Hypothalamus (tissue), 51 donors: ENCODE measurements at regions not wholly inside any gene's neighbourhood (a gene's known extent, or its start where the extent isn't known, plus 50 kb on each side); places are given as distances from the start of the nearest gene placed in this dataset.

ENCODE experiments used
- DNase-seq, 51 donors: peaks; one replicate each; lab custom pipeline; 2025; lab: John Stamatoyannopoulos, UW

GRCh38 chr10:21214329-21214728 lies 311.2 kb downstream of the SKIDA1 start:
- no peak for DNase-seq

GRCh38 chr10:21213381-21213780 lies 312.1 kb downstream of the SKIDA1 start:
- no peak for DNase-seq

- no peak for DNase-seq
These were observed 312.6 kb downstream of the SKIDA1 start for GRCh38 chr10:21212912-21213311.

- DNase-seq = no peak
These were observed 313.1 kb downstream of the SKIDA1 start for GRCh38 chr10:21212348-21212747.

- no peak for DNase-seq
These were observed 312.4 kb upstream of the NEBL start for GRCh38 chr10:21209495-21209894.

GRCh38 chr10:21208666-21209316 lies 311.7 kb upstream of the NEBL start:
- DNase-seq = no peak

GRCh38 chr10:21207852-21208646 lies 310.9 kb upstream of the NEBL start:
- DNase-seq = no peak

- DNase-seq = no peak
These were observed 308.2 kb upstream of the NEBL start for GRCh38 chr10:21205328-21205727.

GRCh38 chr10:21203473-21204107 lies 306.5 kb upstream of the NEBL start:
- DNase-seq = no peak

GRCh38 chr10:21202776-21203462 lies 305.8 kb upstream of the NEBL start:
- no peak for DNase-seq

GRCh38 chr10:21199501-21199900 lies 302.4 kb upstream of the NEBL start:
- DNase-seq = no peak

GRCh38 chr10:21197838-21198237 lies 300.7 kb upstream of the NEBL start:
- no peak for DNase-seq

- DNase-seq = no peak
These were observed 299.8 kb upstream of the NEBL start for GRCh38 chr10:21196822-21197395.

- DNase-seq = no peak
These were observed 298.1 kb upstream of the NEBL start for GRCh38 chr10:21195252-21195651.

- no peak for DNase-seq
These were observed 297.4 kb upstream of the NEBL start for GRCh38 chr10:21194510-21194993.

- DNase-seq = no peak
These were observed 296.1 kb upstream of the NEBL start for GRCh38 chr10:21193196-21193595.

- DNase-seq = no peak
These were observed 294.4 kb upstream of the NEBL start for GRCh38 chr10:21191512-21191911.

- no peak for DNase-seq
These were observed 287.9 kb upstream of the NEBL start for GRCh38 chr10:21184984-21185383.

GRCh38 chr10:21184216-21184615 lies 287.1 kb upstream of the NEBL start:
- DNase-seq = no peak

GRCh38 chr10:21183025-21183424 lies 285.9 kb upstream of the NEBL start:
- DNase-seq = no peak

- no peak for DNase-seq
These were observed 284.3 kb upstream of the NEBL start for GRCh38 chr10:21181451-21181850.
